ENCODE measurements at regions not wholly inside any gene's neighbourhood (a gene's known extent, or its start where the extent isn't known, plus 50 kb on each side); places are given as distances from the start of the nearest gene placed in this dataset.

- TF ChIP-seq, protein P1, sequence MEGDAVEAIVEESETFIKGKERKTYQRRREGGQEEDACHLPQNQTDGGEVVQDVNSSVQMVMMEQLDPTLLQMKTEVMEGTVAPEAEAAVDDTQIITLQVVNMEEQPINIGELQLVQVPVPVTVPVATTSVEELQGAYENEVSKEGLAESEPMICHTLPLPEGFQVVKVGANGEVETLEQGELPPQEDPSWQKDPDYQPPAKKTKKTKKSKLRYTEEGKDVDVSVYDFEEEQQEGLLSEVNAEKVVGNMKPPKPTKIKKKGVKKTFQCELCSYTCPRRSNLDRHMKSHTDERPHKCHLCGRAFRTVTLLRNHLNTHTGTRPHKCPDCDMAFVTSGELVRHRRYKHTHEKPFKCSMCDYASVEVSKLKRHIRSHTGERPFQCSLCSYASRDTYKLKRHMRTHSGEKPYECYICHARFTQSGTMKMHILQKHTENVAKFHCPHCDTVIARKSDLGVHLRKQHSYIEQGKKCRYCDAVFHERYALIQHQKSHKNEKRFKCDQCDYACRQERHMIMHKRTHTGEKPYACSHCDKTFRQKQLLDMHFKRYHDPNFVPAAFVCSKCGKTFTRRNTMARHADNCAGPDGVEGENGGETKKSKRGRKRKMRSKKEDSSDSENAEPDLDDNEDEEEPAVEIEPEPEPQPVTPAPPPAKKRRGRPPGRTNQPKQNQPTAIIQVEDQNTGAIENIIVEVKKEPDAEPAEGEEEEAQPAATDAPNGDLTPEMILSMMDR (IDR thresholded peaks at IDR 0.05) = no peak
- no peak for TF ChIP-seq POLR2AphosphoS5 (IDR thresholded peaks at IDR 0.05; ENCODE audit: insufficient read depth in 1 of 2, low read depth in 1 of 2)
Observed at GRCh38 chr2:155866477-155866876, 466.0 kb downstream of the NR4A2 start.
